Prostate gland (tissue), 2 donors: ENCODE measurements at regions not wholly inside any gene's neighbourhood (a gene's known extent, or its start where the extent isn't known, plus 50 kb on each side); places are given as distances from the start of the nearest gene placed in this dataset.

Source experiments
- CTCF ChIP-seq, 4 experiments: fragments of 200-600 bp in 2 of 4; fragments of 450-650 bp in 2 of 4; sonication (generic) in 2 of 4; IDR thresholded peaks; 1 replicate in 3 of 4; 2 replicates in 1 of 4; pipeline ENCODE4 v1.5.1; 2016 to 2019; ENCODE audit warnings: antibody characterized with exemption in 4 of 4, mild to moderate bottlenecking in 2 of 4, moderate library complexity in 2 of 4
- POLR2A ChIP-seq: fragments of 450-650 bp; IDR thresholded peaks from one replicate; pipeline ENCODE4 v1.6.1; 2016; ENCODE audit warnings: antibody characterized with exemption, mild to moderate bottlenecking
- POLR2AphosphoS5 ChIP-seq: sonication (generic); formaldehyde crosslinking; IDR thresholded peaks from one replicate; pipeline ENCODE4 v1.6.1; 2017; ENCODE audit warnings: antibody characterized with exemption

DNA sequence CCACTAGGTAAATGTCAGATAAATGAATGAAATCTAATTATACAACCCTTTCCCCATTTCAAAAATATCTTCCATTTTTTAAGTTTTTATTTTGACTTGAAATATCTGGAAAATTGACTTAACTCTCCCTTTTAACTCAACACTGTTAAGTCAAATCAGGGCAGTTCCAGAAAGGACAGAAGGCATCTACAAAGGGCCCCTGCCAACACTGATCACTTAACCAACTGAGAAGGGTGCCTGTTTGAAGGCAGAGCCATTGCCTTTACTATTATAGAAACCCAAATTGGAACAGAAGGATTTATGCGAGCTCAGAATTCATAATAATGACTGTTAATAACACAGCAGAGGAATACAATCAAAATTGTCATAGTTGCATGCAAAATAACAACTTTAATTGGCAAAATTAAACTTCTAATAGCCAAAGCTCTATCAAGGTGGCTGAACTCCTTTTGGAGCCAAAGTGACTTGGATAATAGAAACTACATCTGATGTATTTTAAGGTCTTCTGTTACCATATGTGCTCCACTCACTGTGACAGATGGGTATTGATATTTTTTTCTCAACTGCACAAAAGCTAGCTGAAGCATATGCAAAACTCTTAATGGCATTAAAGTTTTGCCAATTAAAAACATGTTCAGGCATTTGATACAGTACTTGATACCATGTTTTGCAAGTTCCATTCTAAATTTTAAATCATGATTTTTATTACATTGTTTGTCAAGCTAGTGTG, 383.8 kb downstream of the NOVA1 start:
- no peak for TF ChIP-seq POLR2A
- no peak for TF ChIP-seq CTCF (IDR thresholded peaks at IDR 0.05)
- TF ChIP-seq POLR2AphosphoS5 = no peak
